ENCODE measurements at regions not wholly inside any gene's neighbourhood (a gene's known extent, or its start where the extent isn't known, plus 50 kb on each side); places are given as distances from the start of the nearest gene placed in this dataset.

GRCh38 chr3:88957711-88958439 lies 149.5 kb upstream of the EPHA3 start:
- H3K4me3 ChIP-seq, result no peak overlapping the region
- TF ChIP-seq CTCF (IDR thresholded peaks at IDR 0.05), result no peak
- TF ChIP-seq POLR2AphosphoS5 (IDR thresholded peaks at IDR 0.05), result no peak
- no peak for TF ChIP-seq POLR2A (IDR thresholded peaks at IDR 0.05)
- DNase-seq (ENCODE audit: low spot score in 2 of 2), result no peak
- no peaks in the 10 kb centered on the region for H3K36me3 ChIP-seq
- H3K27me3 ChIP-seq, result no peaks in the 10 kb centered on the region
- no peaks in the 10 kb centered on the region for H3K9me3 ChIP-seq
- H3K4me1 ChIP-seq, result no peaks in the 10 kb centered on the region
- H3K27ac ChIP-seq, result no peak overlapping the region
- intact Hi-C loops (cut with DNase I; ENCODE audit: low total_unique reads), result no loop called here

DNA sequence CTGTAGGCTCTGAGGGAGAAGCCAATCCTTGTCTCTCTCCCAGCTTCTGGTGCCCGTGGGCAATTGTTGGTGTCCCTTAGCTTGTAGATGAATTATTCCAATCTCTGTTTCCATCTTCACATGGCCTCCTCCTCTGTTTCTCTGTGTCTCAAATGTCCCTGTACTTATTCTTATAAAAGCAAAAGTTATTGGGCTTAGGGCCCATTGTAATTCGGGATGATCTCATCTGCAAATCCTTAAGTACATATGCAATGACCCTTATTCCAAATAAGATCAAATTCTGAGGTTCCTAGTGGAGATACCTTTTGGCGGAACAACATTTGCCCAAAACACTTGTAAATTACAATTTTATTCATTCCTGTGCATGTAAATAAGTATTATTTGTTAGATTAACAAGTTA lies 147.4 kb upstream of the EPHA3 start:
- intact Hi-C loops (cut with DNase I; ENCODE audit: low total_unique reads), result no loop called here
- Histone ChIP-seq H3K4me1 (no peaks in the 10 kb centered on the region), H3K27me3 (no peaks in the 10 kb centered on the region), H3K9me3 (no peaks in the 10 kb centered on the region), H3K4me3 (no peak overlapping the region), H3K36me3 (no peaks in the 10 kb centered on the region), H3K27ac (no peak overlapping the region)
- no peak for TF ChIP-seq POLR2AphosphoS5 (IDR thresholded peaks at IDR 0.05)
- no peak for TF ChIP-seq POLR2A (IDR thresholded peaks at IDR 0.05)
- no peak for TF ChIP-seq CTCF (IDR thresholded peaks at IDR 0.05)
- no peak for DNase-seq (ENCODE audit: low spot score in 2 of 2)

- TF ChIP-seq POLR2A (IDR thresholded peaks at IDR 0.05) (no peak), POLR2AphosphoS5 (IDR thresholded peaks at IDR 0.05) (no peak), CTCF (IDR thresholded peaks at IDR 0.05) (no peak)
- intact Hi-C loops (cut with DNase I; ENCODE audit: low total_unique reads), result no loop called here
- H3K4me1 ChIP-seq, result no peaks in the 10 kb centered on the region
Observed at GRCh38 chr3:88963003-88963402, 144.4 kb upstream of the EPHA3 start.

GRCh38 chr3:88979760-88980159 lies 127.7 kb upstream of the EPHA3 start:
- no peak overlapping the region for H3K27ac ChIP-seq
- H3K36me3 ChIP-seq, result no peaks in the 10 kb centered on the region
- peaks cover 0 to 5% of the 10 kb centered on the region in 2 donors for H3K9me3 ChIP-seq
- H3K4me3 ChIP-seq, result no peak overlapping the region
- TF ChIP-seq POLR2AphosphoS5 (IDR thresholded peaks at IDR 0.05) (no peak), POLR2A (IDR thresholded peaks at IDR 0.05) (no peak), CTCF (IDR thresholded peaks at IDR 0.05) (no peak)
- intact Hi-C loops (cut with DNase I; ENCODE audit: low total_unique reads), result no loop called here
- H3K27me3 ChIP-seq, result no peaks in the 10 kb centered on the region
- DNase-seq (ENCODE audit: low spot score in 2 of 2), result no peak
- no peaks in the 10 kb centered on the region for H3K4me1 ChIP-seq

More at GRCh38 chr3:88963003-88963402, 144.4 kb upstream of the EPHA3 start:
- Histone ChIP-seq H3K4me3 (no peak overlapping the region), H3K27me3 (no peaks in the 10 kb centered on the region), H3K36me3 (no peaks in the 10 kb centered on the region), H3K9me3 (no peaks in the 10 kb centered on the region), H3K27ac (no peak overlapping the region)
- DNase-seq (ENCODE audit: low spot score in 2 of 2), result no peak

DNA sequence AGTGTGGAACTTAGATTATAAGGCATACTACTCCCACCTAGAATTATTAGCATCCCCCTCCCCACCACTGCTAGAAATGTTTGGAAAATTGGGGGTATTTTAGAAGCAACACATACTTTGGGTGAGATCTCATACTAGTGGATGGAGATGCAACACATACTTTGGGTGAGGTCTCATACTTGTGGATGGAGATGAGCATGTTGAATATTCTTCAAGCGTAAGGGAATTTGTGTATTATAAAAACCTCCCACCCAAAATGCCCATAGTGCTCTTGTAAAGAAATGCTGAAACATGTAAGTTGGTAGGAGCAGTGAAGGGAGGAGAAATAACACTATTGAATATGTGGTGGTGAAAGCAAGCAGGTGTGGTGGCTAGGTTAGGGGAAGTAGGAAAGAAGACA lies 124.0 kb upstream of the EPHA3 start:
- no peak for TF ChIP-seq POLR2A (IDR thresholded peaks at IDR 0.05)
- no peak overlapping the region for H3K4me3 ChIP-seq
- no peak for DNase-seq (ENCODE audit: low spot score in 2 of 2)
- H3K27ac ChIP-seq, result no peak overlapping the region
- no peaks in the 10 kb centered on the region for H3K36me3 ChIP-seq
- no peaks in the 10 kb centered on the region for H3K4me1 ChIP-seq
- H3K9me3 ChIP-seq, result no peaks in the 10 kb centered on the region
- intact Hi-C loops (cut with DNase I; ENCODE audit: low total_unique reads), result no loop called here
- no peaks in the 10 kb centered on the region for H3K27me3 ChIP-seq

All from breast epithelium (tissue), 4 donors.